Calu3 (cell line): ENCODE measurements at regions not wholly inside any gene's neighbourhood (a gene's known extent, or its start where the extent isn't known, plus 50 kb on each side); places are given as distances from the start of the nearest gene placed in this dataset.
"Not testable (repeated sequence)": the region's sequence is repeated elsewhere in the genome, so short reads cannot be mapped to it uniquely, and the experiment has no call there.

ENCODE experiments used
- BruUV-seq: library from RNA; stranded (reverse); fragments of 400-500 nt; replicated peaks from 2 replicates; lab custom pipeline; 2021; lab: Mats Ljungman, UMichigan
- CTCF ChIA-PET: fragments of 300-600 bp; sonication (Branson Sonifier 250); formaldehyde crosslinking; loops from one replicate; lab custom pipeline; 2022; ENCODE audit warnings: antibody characterized with exemption; lab: Charles Lee
- DNase-seq: peaks from one replicate; pipeline ENCODE4 v3.0.0; 2022
- H3K27ac Mint-ChIP-seq: one replicate; pipeline ENCODE4 v1.8.0; 2022; ENCODE audit warnings: mixed read lengths; ENCODE audit not compliant: unreplicated experiment
- H3K27me3 Mint-ChIP-seq: one replicate; pipeline ENCODE4 v1.8.0; 2022; ENCODE audit warnings: mixed read lengths; ENCODE audit not compliant: unreplicated experiment
- H3K36me3 Mint-ChIP-seq: one replicate; pipeline ENCODE4 v1.8.0; 2022; ENCODE audit warnings: mild to moderate bottlenecking, moderate library complexity, mixed read lengths; ENCODE audit not compliant: insufficient read depth, unreplicated experiment
- H3K4me1 Mint-ChIP-seq: one replicate; pipeline ENCODE4 v1.8.0; 2022; ENCODE audit warnings: mild to moderate bottlenecking, low read depth, mixed read lengths; ENCODE audit not compliant: unreplicated experiment
- H3K4me3 Mint-ChIP-seq: one replicate; pipeline ENCODE4 v1.8.0; 2022; ENCODE audit warnings: mild to moderate bottlenecking, low read depth, moderate library complexity, mixed read lengths; ENCODE audit not compliant: unreplicated experiment
- H3K9me3 Mint-ChIP-seq: one replicate; pipeline ENCODE4 v1.8.0; 2022; ENCODE audit warnings: low read depth, mixed read lengths; ENCODE audit not compliant: unreplicated experiment
- CTCF ChIP-seq: fragments of 200-600 bp; IDR thresholded peaks from one replicate; pipeline ENCODE4 v1.8.0; 2022; ENCODE audit warnings: antibody characterized with exemption; ENCODE audit not compliant: unreplicated experiment
- intact Hi-C: fragments of 100-400 bp; cut with micrococcal nuclease; formaldehyde crosslinking; loops from one replicate; pipeline ENCODE4 v1.10.0; 2022; ENCODE audit not compliant: unreplicated experiment

- Mint-ChIP-seq H3K4me3 (no peak overlapping the region), H3K9me3 (no peaks in the 10 kb centered on the region), H3K4me1 (no peaks in the 10 kb centered on the region), H3K27ac (no peak overlapping the region), H3K27me3 (no peaks in the 10 kb centered on the region), H3K36me3 (no peaks in the 10 kb centered on the region)
- no TSS peak for BruUV-seq
- CTCF ChIA-PET: no interaction called here
- no peak for TF ChIP-seq CTCF
- intact Hi-C loops: no loop called here
- no peak for DNase-seq
Observed at GRCh38 chr13:79621902-79622301, 140.9 kb downstream of the NDFIP2 start.

- intact Hi-C loops: no loop called here
- DNase-seq: no peak
- Mint-ChIP-seq H3K4me1 (no peaks in the 10 kb centered on the region), H3K9me3 (no peaks in the 10 kb centered on the region), H3K36me3 (no peaks in the 10 kb centered on the region), H3K27ac (no peak overlapping the region), H3K27me3 (no peaks in the 10 kb centered on the region), H3K4me3 (no peak overlapping the region)
- BruUV-seq: no TSS peak
- CTCF ChIA-PET: no interaction called here
- no peak for TF ChIP-seq CTCF
Observed at GRCh38 chr13:79621449-79621848, 140.5 kb downstream of the NDFIP2 start.

- Mint-ChIP-seq H3K27me3 (no peaks in the 10 kb centered on the region), H3K27ac (no peak overlapping the region), H3K36me3 (no peaks in the 10 kb centered on the region), H3K4me1 (no peaks in the 10 kb centered on the region), H3K4me3 (no peak overlapping the region), H3K9me3 (no peaks in the 10 kb centered on the region)
- intact Hi-C loops: no loop called here
- DNase-seq: no peak
- CTCF ChIA-PET: no interaction called here
- BruUV-seq: no TSS peak
- TF ChIP-seq CTCF: no peak
Observed at GRCh38 chr13:79614250-79614918, 133.4 kb downstream of the NDFIP2 start.

GRCh38 chr13:79612604-79613003 is 131.6 kb downstream of the NDFIP2 start:
- H3K27ac Mint-ChIP-seq: no peak overlapping the region

GRCh38 chr13:79607895-79608294 is 126.9 kb downstream of the NDFIP2 start:
- intact Hi-C loops, H3K4me1 Mint-ChIP-seq, CTCF ChIA-PET, H3K27ac Mint-ChIP-seq, H3K27me3 Mint-ChIP-seq, BruUV-seq, H3K4me3 Mint-ChIP-seq, DNase-seq, H3K9me3 Mint-ChIP-seq, H3K36me3 Mint-ChIP-seq: not testable (repeated sequence)

More at GRCh38 chr13:79612604-79613003, 131.6 kb downstream of the NDFIP2 start:
- no peak overlapping the region for H3K4me3 Mint-ChIP-seq
- H3K9me3 Mint-ChIP-seq: no peaks in the 10 kb centered on the region
- no peak for TF ChIP-seq CTCF
- CTCF ChIA-PET: no interaction called here
- no peaks in the 10 kb centered on the region for H3K4me1 Mint-ChIP-seq
- H3K27me3 Mint-ChIP-seq: no peaks in the 10 kb centered on the region
- DNase-seq: no peak
- H3K36me3 Mint-ChIP-seq: no peaks in the 10 kb centered on the region
- intact Hi-C loops: no loop called here
- no TSS peak for BruUV-seq
